M059J (cell line): ENCODE measurements at regions not wholly inside any gene's neighbourhood (a gene's known extent, or its start where the extent isn't known, plus 50 kb on each side); places are given as distances from the start of the nearest gene placed in this dataset.

Experiments used
- DNase-seq: peaks from one replicate; pipeline ENCODE4 v3.0.0-alpha.2; 2012; ENCODE audit warnings: low read depth

DNA sequence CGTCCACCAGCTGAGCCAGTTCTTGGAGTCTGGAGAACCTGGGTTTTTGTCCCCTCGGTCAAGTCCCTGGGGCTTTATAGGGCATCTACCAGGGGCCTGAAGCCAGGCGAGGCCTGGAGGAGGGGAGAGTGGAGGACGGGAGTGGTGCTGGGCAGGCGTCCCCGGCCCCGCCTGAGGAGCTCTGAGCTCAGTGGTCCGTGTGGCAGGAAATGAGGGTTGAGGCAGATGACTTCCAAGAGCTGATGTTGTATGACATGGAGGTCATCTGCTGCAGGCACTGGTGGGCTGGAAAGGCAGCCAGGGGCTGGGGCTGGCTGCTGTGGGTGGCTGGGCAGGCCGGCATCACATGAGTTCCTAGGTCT, 118.5 kb upstream of the HS6ST1 start:
- no peak for DNase-seq

DNA sequence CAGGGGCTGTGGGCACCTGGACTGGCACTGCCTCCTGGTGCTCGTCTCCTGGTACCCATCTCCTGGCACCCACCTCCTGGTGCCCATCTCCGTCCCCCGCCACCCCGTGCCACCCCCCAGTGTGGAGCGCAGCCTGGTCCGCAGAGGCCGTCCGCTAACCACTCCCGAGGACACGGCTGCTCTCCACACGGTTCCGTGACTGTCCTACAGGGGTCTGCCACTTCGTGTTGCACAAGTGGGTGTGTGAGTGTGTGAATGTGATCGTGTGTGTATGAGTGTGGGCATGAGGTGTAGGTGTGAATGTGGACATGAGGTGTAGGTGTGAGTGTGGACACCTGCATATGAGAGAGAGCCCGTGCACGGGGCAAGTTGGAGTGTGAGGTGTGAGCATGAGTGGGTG, 119.4 kb upstream of the HS6ST1 start:
- DNase-seq = no peak

DNA sequence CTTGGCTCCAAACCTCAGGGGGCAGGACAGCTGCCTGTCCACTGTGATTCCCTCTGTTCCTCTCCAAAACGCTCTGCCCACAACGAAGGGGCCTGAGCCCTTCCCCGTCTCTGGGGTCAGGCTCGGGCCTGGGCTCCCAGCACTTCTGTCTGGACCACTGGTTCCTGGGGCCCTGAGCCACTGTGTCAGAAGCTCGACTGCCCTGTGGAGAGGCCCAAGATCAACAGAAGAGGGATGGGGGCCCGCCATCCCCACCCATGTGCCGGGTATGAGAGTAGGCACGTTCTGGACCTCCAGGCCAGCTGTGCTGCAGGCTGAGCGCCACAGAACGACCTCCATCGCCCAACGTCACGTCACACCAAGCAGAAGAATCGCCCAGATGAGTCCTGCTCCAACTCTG, 119.9 kb upstream of the HS6ST1 start:
- no peak for DNase-seq

DNA sequence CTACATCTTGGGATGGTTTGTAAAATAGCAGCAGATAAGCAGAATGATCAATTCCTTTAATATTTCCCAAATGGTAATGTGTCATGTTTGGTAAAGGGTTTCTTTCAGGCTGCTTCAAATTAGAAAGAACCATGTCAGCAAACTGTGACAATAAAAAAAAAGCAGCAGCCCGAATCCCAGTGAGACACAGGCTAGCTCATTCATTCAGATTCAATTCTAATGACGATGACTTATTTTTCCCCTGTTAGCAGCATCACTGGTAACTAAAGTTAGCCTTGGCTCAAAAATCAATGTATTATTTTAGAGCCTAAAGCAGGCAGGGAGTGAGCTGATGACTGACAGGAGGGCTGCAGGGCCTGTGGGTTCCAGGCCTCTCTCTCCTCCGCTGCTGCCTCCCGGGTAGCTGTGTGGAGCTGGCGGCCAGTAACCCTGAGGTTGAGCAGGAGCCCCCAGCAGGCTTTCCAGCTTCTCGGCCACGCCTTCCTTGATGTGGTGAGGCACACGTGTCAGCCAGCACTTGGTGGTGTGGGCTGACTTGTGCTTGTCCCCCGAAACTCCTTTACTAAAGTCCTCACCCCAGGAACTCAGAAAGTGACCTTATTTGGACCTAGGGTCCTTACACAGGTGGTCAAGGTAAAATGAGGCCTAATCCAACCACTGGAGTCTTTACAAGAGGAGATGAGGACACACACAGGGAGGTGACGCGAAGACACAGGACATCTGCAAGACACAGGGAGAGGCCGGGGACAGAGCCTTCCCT, 120.5 kb upstream of the HS6ST1 start:
- DNase-seq = no peak

DNA sequence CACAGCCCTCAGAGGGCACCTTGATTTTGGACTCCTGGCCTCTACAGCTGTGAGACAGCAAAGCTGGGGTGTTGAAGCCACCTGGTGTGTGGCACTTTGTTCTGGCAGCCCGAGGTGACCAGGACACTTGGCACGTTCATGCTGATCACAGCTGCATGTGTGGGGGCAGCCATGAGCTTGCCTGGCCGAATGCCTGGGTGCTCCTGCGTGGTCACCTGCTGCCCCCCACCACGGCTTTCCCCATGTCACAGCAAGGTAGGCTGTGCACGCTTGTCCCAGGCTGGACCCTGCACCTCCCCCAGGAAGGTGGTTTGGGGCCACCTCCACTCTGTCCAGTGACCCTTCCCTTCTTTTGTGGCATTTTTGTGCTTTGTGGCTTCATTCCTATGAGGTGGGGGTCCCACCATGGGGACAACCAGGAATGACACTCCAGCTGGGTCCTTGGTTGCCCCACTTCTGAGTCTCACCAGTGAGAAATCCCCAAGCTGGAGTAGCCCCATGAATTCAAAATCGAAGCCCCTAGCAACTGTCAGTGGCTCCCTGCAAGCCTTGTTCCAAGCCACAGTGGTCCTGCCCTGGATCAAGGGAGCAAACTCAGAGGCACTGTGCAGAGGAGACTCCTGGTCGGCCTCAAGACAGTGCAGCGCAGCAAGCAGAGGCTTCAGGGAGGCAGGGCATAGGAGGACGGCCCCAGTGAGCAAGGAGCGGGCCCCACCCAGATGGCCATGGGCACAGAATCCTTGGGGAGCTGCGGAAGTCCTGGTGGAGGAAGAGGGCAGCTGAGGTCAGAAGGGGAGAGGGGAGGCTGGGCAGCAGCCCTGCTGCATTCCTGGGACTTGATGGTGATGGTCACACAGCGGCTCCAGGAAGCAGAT, 121.4 kb upstream of the HS6ST1 start:
- no peak for DNase-seq

DNA sequence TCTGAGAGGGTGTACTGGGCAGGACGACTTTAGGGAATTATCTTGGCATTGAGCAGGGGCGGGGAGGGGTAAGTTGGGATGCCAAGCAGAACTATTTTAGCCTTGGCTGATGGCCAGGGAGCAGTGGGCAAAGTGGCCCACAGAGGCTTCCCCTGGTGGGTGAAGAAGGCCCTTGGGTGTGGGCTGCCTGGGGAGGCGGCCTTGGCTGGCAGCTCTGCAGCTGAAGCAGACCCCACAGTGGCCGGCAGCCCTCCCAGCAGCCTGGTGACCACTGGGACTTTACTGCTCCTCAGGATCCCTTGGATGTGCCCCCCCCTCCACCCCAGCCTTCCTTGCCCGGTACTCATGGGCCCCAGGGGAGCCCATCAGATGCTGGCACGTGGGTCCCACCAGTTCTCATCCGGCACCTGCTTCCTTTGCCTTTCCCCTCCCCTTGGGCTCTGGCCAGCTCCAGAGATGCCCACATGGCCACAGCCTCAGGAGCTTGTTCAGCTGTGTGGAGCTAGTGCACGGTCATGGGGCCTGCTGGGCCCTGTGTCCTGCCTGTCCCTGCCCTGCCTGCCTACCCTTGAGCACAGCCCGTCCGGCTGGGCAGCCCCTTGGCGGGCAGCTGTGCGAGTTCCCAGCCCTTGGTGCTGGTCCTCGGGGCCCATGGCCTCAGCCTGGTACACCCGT, 122.1 kb upstream of the HS6ST1 start:
- DNase-seq = no peak

DNA sequence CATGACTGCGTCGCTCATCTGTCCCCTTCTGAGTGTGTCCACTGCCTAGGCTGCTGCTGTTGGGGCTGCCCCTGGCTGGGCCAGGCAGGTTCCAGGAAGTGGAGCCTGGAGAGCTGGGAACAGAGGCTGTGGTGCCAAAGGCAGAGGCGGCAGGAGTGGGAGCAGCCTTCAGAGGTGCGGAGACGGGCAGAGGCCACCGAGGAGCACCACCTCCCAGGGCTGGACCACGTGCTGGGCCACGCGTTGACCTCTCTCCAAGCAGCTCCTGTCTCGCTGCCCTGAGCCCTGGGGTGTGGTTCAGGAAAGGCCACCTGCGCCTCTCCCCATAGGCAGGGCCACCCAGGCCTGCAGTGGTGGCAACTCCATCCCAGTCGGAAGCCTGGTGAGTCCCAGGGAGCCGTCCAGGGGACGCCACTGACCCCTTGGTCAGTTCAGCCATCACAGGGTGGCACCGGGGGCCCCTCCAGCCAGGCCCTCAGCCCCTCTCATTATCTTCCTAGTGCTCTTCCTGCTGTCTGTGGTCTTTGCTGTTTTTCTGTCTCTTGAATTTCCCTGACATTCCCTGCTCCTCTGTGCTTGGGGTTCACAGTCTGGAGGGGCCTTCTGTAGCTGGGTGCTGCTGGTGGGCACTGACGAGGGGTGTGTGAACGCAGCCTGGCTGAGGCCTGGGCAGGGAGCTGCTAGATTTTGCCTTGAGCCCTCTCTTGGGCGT, 122.8 kb upstream of the HS6ST1 start:
- DNase-seq = no peak

DNA sequence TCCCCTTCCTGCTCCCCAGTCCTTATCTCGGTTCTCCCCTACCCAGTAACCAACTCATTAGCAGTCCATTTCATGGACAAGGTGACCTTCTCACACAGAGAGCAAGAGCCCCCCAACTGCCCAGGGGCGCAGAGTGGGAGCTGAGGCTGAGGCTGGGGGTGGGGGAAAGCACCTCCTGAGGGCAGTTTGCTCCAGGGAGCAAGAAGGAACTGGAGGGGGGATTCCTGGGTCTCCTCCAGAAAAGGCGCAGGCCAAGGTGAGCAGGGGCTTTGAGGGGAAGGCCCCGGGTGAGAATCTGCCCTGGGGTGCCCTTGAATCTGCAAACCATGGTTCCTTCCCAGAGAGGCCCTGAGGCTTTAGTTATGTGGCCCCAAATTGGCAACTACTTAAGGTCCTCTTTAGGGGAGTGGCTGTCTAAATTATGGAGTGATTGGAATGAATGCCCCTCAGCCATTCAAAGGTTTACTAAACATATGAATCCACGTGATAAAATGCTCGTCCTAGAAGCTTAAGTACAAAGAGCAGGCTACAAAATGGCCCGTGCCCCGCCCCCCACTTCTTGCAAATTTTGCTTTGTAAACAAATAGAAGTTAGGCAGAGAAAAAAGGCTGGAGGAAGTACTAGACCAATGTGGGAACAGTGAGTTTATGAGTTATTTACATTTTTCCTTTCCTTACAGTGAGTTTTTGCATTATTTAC, 123.5 kb upstream of the HS6ST1 start:
- DNase-seq = no peak

DNA sequence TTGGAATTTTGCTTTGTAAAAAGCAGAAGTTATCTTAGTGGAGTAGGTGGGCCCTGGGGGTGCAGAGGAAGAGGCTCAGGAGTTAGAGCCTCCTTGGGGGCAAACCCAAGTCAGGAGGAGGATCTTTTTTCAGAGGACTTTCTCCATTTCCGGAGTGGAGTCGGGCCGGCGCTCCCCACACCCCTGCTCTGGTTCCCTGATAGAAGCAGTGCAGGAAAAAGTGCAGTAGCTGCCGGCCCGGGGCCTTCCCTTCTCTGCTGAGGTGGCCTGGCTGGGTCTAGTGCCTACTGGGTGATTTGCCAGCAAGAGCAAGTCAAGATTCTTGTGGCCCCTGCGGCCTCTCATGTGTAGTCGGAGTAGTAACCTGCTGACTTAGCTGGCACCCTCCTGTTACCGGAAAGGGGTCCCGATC, 124.2 kb upstream of the HS6ST1 start:
- DNase-seq = no peak

DNA sequence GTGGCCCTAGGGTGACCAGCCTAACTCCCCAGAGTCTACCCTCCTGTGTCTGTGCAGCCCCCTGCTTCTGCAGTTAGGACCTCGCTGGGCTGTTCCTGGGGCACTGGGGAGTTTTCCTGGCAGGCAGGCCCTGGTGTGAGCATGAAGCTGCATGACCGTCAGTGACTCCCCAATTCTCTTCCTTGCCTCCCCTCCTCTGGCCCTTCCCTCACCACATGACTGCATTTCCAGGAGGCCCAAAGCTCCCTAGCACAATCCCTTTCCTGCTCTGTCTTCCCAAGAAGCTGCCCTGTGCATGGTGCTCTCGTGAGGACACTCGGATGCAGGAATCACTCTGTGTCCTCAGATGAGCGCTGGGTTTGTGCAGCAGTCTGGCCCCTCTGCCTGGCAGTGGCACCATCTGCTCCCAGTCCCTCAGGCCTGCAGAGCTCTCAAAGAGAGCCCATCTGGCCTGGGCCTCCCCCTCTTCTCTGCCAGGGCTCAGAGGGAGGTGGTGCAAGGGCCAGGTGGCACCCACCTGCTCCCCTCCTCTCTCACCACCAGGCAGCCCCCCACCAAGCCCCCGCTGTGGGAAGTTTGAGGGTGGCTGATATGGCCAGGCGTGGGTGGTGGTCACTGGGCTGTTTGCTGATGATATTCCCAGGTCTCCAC, 125.6 kb upstream of the HS6ST1 start:
- no peak for DNase-seq

DNA sequence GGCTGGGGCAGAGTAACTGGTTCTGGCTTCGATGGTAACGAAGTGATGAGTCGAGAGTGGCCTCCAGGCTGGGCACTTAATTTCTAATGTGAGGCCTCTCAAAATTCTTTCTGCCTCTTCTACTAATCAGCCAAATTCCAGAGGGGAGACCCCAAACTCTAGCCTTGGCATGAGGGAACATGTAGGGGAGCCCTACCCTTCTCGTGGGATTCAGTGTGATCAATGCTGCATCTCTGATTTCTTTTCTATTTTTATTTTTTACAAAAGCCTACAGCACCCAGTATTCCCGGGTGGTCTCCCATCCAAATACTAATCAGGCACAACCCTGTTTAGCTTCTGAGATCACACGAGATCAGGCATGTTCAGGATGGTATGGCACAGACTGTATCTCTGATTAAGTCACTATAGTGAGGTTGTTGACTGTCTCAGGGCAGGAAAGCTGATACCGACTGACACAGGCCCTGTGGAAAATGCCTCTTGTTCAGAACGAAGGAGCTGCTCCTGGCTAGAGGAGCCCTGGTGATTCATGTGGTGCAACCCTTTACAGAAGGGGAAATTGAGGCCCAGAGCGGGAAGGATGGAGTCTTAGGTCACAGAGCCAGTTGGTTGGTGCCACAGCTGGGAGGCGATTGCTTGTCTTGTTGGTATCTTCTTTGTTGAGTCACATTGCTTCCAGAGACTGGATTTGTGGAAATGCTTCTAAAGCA, 126.3 kb upstream of the HS6ST1 start:
- DNase-seq = no peak

DNA sequence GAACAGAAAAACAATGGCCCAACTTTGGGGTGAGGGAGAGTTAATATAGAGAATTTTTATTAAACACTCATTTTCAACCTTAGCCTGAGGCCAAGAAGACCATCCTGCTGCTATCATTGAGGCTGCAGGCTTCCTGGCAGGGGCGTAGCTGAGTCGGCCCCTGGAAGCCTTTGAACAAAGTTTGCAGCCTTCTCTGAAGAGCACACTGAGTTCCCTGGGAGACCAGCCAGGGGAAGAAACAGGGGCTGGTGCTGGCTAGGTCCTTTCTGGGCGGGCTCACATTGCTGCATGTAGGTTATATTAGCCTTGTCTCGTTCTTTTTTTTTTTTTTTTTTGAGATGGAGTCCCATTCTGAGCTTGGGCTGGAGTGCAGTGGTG, 126.8 kb upstream of the HS6ST1 start:
- DNase-seq = no peak

DNA sequence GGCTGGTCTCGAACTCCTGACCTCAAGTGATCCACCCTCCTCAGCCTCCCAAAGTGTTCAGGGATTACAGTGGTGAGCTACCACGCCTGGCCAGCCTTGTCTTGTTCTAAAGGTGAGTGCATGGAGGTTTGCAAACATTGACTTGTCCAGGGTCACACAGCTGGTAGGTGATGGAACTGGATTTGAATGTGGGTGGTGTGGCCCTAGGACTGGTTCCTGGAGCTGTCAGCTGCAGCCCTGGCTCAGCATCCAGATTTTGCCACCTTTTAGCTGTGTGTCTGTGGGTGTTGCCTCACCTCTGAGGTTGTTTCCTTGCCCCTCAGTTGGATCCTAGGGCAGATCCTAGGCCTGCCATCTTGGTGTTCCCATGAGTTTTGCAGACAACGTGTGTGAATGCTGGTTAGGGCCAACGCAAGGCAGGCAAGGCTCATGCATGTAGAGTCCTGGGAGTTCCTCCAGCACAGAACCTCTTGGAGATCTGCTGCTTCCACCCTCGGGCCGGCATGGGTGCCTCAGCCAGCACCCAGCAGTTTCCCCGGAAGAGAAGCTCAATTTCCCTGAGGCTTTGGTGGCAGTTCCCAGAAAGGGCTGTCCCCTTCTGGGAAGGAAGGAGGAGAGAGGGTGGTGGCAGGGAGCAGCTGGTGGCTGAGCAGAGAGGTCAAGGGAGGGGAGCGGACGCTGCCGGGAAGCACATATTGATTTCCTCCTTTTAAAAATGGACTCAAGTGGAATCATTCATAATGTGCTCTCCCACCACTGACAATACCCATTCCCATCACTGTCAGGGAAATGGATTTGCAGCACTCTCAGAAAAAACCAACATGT, 127.6 kb upstream of the HS6ST1 start:
- DNase-seq = no peak

DNA sequence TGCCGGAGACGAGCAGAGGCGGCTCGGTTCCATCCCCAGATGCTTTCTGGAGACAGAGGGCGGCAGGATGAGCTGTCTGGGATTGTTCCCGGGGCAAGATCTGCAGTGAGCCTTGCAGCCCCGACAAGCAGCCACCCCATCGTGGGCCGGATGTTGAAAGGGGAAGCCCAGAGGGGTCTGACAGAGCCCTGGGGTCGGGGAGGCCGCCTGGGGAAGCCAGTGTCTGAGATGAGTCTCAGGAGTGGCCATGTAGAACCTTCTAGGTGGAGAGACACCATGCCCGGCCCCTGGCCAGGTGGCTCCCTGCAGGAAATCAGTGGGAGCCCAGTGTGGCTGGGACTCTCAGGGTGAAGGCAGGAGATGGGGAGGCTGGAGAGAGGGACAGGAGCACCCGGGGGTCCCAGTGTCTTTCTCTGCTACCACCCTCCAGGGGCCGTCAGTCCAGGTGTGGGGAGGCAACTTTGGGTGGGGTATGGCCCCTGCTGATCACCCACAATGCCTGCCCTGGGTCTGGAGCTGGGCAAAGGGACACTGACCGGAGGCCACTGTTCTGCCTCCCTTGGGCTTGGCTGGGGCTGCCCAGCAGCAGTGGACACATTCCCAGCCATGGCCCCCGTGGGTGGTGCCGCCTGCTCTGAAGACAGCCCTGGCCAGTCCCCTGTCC, 128.3 kb upstream of the HS6ST1 start:
- DNase-seq = no peak

DNA sequence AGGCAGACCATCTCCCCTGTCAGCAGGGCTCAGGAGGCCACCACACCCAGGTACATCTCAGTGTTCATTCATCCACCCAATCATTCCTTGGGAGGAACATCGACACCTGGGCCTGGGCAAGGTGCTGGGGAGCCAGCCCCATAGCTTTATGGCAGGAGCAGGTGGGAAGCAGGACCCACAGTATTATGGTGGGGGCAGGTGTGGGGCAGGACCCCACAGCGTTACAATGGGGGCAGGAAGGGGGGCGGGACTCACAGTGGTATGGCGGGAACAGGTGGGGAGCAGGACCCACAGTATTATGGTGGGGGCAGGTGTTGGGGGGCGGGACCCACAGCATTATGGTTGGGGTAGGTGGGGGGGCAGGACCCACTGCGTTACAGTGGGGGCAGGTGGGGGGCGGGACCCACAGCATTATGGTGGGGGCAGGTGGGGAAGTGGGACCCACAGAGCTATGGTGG, 128.9 kb upstream of the HS6ST1 start:
- DNase-seq = no peak

DNA sequence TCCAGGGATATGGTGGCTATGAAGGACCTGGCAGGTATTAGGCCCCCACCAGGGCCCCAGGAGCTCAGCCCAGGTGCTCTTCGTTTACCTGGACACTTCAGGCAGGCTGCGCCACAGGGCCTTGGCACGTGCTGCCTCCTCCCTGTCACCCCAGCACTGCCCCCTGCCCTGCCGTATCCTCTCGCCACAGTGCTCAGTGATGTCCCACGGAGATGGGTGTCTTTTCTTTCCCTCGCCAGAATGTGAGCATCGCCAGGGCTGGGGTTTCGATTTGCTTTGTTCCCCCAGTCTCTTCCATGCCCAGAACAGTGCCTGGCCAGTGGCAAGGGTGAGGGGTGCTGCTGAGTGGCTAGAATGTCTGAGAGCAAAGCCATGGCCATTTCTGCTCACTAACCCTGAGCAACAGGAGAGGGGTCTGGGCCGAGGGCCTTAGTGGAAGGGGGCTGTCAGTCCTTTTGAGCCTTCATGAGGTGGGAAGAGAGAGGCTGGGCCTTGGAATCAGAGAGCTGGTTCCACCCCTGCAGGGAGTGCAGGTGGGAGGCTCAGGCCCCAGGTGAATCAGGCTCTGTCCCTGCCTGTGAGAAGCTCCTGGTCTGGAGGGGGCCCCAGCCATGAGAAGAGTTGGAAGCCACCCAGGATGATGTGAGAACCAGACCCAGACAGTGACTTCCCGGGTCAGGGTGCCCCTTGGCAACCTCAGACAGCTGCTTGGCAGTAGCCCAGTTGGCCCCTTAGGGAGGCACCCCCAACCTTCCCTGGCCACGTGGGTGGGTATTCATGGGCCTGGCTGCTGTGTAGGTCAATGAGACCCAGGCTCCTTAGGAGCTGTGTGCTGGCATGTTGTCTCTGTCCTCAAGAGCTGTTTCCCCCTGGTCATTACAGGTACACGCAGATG, 129.9 kb upstream of the HS6ST1 start:
- no peak for DNase-seq

DNA sequence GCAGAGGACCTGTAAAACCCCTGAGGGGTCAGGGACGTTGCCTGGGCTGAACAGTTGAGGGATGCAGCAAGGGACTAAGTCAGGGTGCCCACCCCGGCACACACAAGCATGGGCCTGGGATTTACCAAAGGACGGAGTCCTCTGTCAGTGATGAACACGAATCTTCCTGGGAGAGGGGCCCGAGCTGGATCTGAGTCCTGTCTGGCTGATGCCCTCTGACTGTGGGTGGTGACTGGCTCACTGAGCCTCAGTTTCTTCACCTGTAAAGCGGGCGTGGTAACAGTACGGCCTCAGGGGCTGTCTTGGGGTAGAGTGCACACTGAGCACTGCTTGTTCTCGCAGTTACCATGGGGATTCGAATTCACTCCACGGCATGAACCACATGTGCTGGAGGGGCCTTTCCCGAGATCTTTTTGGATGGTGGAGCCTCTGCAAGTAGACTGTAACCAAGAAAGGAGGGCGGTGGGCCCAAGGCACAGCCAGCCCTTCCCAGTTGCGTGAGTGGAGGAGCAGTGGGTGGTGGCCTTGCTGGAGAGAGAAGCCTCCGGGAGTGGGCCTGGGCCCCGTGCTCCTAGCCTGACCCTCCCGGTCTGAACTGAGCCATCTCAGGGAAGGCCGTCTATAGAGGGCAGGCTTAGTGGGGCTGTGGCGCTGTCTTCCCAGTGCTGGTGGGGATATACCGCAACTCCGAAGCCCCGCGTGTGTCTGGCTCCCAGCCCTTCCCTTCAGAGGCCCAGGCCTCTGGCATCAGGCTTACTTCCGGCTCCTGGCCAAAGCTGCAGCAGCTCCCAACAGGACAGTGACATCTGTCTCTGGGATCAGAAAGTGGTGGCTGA, 130.8 kb upstream of the HS6ST1 start:
- DNase-seq = no peak
